ENCODE measurements at regions not wholly inside any gene's neighbourhood (a gene's known extent, or its start where the extent isn't known, plus 50 kb on each side); places are given as distances from the start of the nearest gene placed in this dataset.
"Not testable (repeated sequence)": the region's sequence is repeated elsewhere in the genome, so short reads cannot be mapped to it uniquely, and the experiment has no call there.

DNA sequence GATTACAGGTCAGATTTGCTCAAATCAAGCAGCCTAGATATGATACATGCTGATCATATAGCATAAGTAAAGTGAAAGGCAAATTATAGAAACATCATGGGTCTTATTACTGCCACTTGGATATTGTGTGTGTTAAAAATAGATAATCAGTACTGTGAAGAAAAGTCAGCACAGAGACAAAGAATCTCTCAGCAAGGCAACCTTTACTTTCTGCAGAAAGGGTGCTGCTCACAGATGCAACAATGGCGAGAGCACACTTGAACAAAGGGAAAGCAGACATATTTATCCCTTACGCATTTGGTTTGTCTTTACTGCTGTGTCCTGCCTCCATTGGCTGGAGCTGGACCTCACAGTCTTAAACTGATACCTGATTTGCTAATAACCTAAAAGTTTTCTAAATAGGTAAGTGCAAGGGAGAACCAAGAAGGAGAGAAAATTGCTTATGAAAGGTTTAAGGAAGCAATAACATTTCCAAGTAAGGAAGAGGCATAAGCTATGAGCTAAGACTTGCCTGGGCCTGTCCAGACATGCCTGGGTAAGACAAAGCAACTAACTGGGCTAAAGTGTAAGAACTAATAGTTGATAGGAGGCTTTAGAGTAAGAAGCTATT is 1310.8 kb upstream of the LRRTM3 start:
- DNase-seq = no peak

DNA sequence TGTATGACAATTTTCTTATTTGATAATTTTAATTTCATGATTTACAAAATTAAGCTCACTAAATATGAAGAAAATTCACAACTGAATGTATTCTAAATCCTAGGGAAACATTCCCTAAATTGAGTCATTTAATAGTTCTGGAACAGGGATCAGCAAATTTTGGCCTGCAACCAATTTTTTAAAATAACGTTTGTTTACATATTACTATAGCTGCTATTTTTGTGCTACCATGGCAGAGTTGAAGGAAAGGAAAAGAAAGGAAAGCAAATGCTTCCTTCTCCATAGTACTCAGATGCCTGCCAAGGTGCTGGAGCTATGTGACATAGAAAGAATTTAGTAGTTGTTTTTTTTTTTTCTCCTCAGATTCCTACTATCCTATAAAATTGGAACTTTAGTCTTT is 1307.7 kb upstream of the LRRTM3 start:
- no peak for DNase-seq

DNA sequence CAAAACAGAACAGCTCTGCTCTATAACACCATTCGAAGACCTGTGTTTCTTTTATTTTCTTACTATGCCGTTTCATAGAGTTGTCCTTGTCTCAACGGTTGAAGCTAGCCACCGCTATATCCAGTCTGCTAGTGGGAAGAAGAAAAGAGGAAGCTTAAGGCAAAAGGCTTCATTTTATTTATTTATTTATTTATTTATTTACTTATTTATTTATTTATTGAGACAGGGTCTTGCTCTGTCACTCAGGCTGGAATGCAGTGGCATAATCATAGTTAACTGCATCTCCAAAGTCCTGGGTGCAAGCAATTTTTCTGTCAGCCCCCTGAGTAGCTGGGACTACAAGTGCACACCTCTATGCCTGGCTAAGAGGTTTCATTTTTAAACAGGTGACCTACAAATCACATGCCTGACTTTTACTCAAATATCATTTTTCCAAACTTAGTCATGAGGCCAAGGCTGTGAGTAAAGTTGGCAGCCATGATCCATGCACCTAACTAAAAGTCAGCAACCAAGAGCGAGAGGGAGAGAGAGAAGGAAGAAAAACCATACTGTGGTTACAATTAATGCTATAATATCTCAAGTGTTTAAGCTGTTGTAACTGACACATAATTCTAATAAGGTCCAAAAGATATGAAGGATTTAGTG is 1305.3 kb upstream of the LRRTM3 start:
- DNase-seq = no peak

DNA sequence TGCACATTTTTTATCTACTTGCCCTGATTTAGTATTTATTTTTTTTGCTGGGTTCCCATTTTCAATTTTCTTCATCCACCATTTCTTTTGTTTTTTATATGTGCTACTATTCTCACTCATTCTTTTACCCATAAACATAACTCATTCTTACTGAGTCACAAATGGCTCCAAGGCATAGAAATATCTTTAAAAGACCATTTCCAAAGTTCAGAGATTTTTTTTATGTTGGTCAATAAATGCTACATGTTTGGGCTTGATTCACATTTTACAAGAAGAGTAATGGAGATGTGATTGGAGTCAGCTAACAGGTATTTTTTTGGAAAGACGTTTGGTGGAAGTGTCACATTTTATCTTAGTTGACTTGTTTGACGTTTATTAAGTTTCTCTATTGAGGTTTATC is 1303.2 kb upstream of the LRRTM3 start:
- no peak for DNase-seq

DNA sequence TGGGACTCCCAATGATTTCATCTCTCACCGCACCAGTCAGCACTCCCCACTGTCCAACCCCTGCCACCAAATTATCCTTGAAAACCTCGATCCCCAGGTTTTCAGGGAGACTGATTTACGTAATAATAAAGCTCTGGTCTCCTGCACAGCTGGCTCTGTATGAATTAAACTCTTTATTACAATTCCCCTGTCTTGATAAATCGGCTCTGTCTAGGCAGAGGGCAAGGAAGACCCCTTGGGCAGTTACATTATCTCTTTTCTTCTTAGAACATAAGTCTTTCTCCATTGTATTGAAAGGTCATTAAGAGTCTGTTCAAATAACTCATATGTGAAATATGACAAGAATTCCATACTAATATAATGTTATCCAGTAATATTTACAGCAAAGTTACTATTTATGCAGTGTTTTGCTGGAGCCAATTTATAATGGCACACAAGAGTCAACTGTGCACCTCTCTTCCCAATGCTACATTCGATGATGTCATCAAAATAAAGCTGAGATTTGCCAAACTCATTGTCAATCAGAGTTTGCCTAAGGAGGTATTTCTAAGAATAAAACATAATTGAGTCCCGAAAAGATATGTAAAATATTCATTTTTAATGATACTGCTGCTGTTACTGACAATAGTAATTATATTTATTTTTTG is 1297.2 kb upstream of the LRRTM3 start:
- no peak for DNase-seq

DNA sequence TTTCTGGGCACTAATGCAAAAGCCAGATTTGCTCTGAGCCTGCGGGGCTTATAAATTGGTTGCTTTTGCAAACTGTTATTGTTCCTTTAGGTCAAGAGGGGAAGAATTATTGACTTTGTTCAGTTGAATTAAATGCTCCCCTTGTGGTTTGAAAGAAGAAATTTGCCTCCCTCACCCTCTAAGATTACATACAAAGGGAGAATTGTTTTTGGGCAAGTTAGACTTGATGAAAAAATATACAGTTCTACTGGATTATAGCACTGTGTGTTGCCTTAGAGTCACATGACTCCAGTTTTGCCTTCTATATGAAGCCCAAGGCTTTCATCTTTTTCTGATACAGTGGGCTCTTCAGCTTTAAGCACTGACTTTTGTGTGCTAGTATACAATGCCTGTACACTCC is 1265.8 kb upstream of the LRRTM3 start:
- no peak for DNase-seq

DNA sequence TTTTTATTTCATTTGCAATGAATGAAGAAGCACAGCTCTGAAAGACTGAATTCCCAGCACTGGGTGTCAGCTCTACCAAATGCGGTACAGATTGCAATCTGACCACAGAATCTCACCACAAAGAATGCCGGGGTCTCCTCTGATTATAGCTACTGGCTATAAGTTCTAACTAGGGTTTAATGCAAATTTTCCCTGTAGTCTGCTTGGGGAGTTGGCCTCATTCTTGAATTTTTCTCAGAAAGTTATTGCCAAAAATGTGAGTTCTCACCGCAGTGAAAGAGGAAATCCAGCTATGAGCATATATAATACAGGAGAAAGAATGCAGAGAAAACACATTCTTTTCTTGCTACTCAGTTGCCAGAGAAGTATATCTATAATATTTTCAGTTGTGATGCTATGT is 1255.7 kb upstream of the LRRTM3 start:
- DNase-seq = no peak

DNA sequence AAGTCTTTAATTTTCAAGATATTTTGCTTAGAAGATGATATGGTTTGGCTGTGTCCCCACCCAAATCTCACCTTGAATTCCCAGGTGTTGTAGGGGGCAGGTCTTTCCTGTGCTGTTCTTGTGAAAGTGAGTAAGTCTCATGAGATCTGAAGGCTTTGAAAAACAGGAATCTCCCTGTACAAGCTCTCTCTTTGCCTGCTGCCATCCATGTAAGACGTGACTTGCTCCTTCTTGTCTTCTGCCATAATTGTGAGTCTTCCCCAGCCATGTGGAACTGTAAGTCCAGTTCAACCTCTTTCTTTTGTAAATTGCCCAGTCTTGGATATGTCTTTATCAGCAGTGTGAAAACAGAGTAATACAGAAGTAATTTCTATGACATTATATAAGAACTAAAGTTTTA is 1255.2 kb upstream of the LRRTM3 start:
- not testable (repeated sequence) for DNase-seq

DNA sequence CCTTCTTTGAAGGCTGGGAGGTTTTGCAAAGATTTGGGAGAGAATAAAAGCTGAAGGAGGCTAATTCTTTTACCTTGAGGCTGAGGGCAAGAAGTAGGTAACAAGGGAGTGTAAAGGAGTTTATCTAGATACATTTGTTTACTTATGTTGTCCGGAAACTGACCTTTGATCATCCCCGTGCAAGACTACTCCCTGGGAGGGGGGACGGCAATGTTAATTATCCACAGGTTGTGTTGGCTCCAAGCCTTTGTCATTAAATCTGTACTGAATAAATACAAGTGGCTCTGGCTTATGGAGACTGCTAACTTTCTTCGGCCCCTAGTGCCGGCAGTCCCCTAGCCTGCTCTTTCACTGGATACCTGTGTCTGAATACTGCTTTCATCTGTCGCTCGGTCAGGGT is 1250.6 kb upstream of the LRRTM3 start:
- no peak for DNase-seq

DNA sequence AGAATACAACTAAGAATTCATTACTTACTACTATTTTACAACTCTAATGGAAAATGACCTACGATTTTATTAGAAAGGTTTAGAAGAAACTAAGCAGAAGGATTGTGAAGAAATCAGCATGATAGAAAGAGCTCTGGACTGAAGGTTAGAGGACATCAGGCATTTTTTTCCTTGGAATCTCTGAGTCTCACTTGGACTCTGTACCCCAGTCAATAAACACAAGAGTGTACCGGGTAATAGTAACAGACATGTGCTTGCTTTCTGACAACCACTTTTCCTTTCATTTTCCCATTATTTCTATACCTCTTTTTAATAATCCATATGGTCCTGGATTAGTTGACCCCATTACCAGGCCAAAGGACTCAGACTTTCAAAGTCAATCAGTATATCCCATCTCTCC is 1240.9 kb upstream of the LRRTM3 start:
- DNase-seq = no peak

DNA sequence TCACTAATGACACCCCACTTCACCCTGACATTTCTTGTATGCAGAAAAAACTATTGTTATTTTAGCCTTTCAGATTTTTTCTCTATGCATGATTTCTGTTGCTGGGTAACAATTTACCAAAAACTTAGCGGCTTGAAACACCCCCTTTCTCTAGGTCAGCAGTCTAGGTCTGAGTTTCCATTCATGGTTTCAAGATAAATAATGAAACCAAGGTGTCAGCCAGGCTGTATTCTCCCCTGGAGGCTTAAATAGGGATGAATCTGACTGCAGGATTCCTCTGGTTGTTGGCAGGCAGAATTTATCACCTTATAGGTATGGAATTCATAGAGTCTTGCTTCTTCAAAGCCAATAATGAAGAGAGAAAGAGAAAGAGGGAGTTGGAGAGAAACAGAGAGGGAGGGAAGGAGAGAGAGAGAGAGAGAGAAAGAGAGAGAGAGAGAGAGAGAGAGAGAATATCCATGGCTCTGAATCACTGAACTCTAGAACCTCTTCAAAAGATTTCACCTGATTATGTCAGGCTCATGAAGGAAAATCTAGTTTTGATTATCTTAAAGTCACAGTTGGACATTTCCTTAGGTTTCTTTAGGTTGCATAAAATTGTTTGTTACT is 1224.6 kb upstream of the LRRTM3 start:
- DNase-seq = no peak

DNA sequence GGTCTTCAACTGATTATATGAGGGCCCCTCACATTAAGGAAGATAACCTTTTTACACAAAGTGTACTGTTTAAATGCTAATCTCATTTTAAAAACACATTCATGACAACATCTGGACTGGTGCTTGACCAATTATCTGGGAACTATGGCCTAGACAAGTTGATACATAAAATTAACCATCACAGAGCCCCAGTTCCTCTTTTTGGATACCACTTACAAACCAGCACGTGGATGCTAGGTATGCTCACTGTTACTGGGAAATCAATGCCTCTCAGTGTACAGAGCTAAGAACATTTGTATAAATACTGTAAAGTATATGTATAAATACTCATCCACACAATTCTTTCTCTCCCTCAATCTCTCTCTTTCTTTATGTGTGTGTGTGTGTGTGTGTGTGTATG is 1217.8 kb upstream of the LRRTM3 start:
- no peak for DNase-seq

DNA sequence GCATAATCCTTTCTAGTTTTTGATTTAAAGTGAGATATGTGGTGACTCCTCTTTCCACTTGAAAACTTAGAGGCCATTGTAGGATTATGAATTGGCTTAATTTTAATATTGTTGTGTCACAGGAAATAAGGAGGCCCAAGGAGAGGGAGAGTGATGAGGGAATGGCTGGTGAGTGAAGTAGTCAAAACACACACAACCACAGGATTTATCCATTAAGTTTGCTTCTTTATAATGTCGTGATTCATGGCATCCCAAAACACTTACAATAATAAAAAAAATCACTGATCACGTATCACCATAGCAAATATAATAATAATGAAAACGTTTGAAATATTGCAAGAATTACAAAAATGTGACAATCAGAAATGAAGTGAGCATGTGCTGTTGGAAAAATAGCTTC is 1215.5 kb upstream of the LRRTM3 start:
- DNase-seq = no peak

DNA sequence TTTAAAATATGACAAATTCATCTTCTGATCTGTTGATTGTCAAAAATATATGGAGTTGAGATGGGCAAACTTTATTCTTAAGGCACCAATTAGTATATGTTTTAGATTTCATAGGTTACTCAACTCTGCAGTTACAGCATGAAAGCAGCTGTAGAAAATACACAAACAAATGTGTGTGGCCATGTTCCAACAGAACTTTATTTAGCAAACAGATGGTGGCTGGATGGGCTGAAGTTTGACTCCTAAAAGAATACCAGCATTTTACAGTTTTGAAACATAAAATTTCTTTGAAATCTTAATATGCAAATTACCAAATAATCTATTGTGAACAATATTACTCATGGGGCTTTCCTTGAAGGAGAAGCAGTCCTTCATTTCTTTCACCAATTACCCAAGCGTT is 1206.0 kb upstream of the LRRTM3 start:
- no peak for DNase-seq

DNA sequence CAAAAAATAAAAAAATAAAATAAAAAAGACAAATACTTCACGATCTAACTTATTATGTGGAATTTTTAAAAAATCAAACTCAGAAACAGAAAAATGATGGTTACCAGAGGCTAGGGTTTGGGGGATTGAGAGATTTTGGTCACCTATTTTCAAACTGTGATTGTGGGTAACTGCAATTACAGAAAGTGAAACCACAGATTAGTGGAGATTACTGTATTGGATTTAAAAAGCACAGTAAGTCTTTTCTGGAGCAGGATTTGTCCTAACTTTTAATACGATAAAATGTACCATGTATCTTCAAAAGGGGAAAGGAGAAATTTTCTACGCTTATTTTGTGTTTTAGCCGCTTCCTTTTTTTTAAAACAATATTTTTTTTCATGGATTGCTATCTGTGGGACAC is 1204.9 kb upstream of the LRRTM3 start:
- no peak for DNase-seq

DNA sequence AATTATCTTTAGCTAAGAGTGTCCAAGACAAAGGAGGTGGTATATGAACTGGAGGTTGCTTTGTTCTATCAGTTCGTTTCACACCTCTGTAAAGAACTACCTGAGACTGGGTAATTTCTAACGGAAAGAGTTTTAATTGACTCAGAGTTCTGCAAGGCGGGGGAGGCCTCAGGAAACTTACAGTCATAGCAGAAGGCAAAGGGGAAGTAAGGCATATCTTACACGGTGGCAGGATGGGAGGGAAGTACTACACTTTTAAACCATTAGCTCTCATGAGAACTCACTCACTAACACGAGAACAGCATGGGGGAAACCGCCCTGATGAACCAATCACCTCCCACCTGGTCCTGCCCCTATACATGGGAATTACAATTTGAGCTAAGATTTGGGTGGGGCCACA is 1202.3 kb upstream of the LRRTM3 start:
- no peak for DNase-seq

DNA sequence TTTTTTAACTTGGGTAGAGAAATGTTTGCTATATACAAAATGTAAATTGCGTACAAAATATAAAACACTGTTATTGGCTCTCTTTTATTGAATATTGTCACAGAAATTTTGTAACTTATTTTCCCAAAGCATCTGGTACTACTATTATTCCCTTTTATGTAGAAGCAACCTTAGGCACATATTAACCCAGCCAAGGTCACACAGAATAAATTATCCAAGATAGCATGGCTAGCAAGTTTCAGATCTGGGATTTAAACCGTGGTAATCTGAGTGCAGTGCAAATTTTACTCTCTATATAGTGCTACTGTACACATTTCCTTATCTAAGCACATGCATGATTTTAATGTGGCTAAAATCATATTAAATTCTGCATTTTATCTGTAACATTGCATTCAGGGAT is 1190.5 kb upstream of the LRRTM3 start:
- DNase-seq = no peak

DNA sequence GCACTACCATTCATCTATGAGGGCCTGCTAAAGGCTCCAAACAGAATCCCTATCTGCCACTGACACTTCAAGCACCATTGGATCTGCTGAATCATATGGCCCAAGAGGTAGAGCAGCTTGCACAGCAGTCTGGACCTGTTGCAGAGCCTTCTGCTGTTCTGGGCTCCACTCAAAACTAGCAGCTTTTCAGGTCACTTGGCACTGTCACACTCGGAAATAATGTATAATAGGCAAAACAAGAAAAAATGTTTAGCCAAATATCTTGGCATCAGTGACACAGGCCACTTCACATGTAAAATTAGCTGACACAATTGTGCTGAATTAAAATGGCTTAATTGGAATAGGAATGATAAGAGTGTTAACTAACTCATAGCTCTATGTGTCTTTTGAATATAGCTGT is 1182.9 kb upstream of the LRRTM3 start:
- no peak for DNase-seq

DNA sequence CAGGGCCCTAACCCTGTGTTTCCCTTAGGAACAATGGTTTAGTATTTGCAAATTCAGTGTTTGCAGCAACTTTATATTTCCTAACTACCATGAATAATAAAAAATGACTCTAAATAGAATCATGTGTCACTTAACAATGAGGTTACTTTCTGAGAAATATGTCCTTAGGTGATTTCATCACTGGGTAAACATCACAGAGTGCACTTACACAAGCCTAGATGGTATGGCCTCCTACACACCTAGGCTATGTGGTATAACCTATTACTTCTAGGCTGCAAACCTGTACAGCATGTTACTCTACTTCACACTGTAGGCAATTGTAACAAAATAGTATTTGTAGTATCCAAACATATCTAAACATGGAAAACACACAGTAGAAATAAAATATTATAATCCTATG is 1174.6 kb upstream of the LRRTM3 start:
- no peak for DNase-seq

DNA sequence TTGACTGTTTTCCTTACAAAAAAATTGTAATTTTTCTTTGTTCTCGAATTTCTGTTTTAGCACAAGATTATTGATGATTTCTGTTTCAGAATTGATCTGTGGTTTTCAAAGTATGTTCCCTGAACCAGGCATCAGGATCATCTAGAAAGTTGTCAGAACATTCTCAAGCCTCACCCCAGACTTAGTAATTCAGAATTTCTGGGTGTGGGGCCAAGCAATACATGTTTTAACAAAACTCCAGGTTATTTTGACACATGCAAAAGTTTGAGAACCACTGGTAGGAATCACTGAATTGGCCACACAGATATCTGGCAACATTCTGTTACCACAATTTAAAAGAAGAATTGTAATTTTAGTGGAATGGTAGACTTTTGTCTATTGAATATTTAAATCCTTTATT is 1173.9 kb upstream of the LRRTM3 start:
- DNase-seq = no peak

DNA sequence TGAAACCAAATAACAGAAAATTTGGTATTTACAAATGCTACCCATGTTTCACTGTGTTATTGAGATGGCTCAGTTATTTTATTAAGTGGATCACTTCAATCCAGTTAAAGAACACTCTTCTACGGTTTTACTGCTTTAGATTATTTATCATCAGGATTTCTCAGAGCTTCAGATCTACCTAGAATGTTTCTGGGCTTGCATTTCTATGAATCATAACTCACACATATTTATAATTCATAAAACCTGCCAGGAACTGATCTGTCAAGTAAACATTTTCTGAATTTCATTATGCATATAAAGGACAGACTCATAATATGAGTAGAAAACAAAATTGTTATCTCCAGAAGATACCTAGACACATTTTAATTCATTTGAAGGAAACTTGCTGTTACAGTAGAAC is 1172.3 kb upstream of the LRRTM3 start:
- no peak for DNase-seq

DNA sequence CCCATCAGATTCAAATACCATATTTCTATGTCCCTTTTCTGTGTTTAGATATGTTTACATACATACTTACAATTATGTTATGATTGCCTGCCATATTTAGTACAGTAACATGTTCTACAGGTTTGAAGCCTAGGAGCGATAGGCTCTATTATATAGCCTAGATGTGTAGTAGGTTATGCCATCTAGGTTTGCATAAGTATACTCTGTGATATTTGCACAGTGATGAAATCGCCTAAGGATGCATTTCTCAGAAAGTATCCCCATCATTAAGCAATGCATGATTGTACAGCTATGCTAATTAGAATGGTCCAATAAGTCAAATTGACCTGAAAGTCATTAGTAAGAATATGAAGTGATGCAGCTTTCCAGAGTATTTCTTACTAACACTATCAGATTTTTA is 1171.7 kb upstream of the LRRTM3 start:
- DNase-seq = no peak

DNA sequence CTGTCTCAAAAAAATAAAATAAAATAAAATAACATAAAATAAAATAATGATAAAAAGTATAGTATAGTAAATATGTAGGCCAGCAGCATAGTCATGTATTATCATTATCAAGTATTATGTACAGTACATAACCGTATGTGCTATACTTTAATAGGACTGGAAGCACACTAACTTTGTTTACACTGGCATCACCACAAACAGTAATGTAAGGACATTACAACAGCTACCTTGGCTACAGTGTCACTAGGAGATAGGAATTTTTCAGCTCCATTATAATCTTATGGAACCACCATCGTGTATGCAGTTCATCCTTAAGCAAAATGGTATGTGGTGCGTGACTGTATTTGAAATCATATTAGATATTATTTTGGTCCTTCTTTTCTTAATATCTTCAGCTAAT is 1163.5 kb upstream of the LRRTM3 start:
- DNase-seq = no peak

DNA sequence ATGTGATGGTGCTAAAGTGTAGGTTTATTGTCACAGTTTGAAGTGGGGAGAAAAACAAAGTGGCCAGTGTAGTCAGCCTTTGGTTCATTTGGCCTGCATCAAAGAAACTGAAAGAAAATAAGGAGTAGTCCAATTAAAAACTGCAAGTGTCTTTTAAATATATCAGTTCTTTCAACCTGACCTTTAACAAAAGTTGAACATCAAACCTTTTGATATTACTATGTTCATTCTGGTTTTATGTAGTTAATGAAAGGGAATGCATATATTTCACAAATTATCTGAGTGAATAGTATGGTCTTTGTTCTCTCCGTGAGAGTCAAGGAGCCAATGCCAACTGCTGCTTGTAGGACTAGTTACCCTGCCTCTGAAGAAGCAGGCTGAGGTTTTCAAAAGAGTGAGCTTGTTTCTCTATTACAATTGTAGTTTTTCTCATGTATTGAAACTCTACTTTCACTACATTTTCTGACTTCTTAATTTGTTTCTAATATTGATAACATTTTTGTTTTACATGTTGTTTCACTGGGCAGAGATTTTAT is 1160.8 kb upstream of the LRRTM3 start:
- DNase-seq = no peak

All from activated T-cell treated with anti-CD3 and anti-CD28 coated beads for 4 hours (primary cell).